Fibroblast of skin of abdomen (primary cell): ENCODE measurements at regions not wholly inside any gene's neighbourhood (a gene's known extent, or its start where the extent isn't known, plus 50 kb on each side); places are given as distances from the start of the nearest gene placed in this dataset.

Experiments used
- DNase-seq: peaks from one replicate; pipeline ENCODE4 v3.0.0-alpha.2; 2013

DNA sequence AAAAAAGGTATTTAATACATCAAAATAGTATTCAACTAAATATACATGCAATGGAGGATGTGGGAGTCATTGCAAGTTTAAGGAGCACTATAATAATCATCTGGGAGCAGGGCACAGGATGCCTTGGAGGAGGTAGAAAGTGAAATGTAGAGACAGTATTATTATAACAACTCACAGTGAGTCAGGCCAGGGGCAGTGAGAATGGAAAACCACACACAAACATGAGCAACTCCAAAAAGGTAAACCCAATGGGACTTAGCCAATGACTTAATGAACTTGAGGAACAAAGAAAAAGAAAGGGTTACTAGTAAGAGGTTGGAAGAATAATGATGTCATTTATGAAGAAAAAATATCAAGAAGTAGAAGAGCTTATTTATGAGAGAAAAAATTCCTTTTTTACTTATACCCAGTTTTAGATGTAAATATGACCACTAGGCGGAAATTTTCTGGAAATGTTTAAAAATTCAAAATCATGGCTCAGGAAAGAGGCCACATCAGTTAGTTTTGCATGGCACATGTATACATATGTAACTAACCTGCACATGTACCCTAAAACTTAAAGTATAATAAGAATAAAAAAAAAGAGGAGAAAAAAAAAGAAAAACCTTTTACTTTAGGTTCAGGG lies 389.3 kb downstream of the SUCLA2 start:
- peak; percentile 12 for DNase-seq

DNA sequence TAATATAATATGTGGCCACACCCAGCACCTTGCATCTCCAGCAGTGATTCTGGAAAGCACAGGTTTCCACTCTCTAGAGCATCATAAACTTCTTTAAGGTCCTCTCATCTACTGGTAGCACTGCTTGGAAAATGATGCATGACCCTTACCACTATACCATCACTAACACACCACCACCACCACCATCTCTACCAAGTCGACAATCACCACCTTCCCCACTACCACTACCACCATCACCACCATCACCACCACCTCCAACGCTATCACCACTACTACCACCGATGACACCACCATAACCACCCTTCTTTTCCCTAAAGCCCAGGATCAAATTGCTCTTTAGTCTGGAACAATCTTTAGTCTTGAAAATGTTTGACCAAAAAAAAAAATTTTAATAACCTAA lies 390.4 kb downstream of the SUCLA2 start:
- no peak for DNase-seq

DNA sequence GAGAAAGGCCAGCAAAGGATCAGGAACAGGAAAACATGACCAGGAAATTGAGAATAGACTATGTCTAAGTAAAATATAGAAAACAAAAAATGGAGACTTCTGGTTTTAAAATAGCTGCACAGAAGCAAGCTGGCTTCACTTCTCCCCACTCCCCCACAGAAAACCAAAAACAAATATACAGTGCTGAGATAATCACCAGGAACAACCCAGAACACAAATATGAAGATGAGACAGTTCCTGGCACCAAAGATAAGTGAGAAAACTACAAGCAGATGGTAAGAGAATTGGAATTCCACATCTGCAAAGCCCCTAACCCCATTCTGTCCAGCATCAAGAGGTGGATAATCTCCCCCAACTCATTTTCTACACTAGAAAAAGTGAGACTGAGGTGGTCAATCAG lies 397.7 kb downstream of the SUCLA2 start:
- no peak for DNase-seq

DNA sequence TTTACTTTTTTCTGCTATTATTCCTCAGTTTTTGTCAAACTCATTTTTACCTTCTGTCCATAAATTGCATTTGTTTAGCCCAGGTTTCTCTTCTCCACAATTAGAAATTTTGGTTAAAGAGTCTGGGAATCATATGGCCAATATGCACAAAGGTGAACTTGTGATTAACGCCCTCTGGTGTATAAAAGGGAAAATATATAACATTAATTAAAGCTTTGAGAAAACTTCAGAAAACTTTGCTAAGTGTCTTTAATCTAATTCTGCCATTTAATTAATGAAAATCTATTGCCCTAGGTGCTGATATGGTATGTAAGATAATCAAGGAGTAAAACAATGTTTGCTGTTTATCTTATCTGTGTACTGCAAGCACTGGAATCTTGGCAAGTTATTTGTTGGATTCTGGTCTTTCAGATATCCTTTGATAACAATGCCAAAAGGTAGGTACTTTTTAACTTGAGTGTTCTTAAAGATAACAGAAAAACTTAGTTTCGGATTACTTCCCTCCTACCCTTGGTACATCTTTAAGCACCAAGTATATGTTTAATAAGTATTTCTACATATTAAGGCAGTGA lies 402.6 kb downstream of the SUCLA2 start:
- DNase-seq, result peak; percentile 10

DNA sequence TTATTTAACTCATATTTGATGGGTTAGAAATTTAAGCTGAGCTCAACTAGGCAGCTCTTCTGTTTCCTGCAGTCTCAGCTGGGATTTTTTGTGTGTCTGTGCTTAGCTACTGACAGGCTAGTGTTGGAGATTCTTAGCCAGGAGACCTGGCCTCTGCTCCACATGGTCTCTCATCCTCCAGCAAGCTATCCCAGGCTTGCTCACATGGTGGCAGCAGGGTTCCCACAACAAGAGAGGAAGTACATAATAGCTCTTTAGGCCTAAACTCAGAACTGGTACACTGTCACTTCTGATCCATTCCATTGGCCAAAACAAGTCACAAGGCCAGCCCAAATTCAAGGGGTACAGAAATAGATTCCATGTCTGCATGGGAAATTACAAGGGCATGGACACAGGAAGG lies 406.2 kb downstream of the SUCLA2 start:
- DNase-seq, result no peak

DNA sequence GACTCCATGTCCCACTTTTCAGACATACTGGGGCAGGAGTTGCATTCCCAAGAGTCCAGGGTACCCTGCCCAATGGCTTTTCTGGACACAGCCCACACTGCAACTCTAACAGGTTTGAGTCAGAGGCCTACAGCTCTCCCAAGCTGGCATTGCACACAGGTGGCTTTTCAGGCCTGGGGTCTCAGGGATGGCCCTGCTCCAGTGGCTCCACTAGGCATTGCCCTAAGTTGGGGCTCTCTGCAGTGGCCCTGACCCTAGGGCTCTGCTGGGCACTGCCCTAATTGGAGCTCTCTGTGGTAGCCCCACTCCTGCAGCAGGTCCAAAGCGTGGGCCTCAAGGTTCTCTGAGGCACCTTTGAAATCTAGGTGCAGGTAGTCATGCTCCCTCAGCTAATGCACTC lies 408.8 kb downstream of the SUCLA2 start:
- DNase-seq, result no peak

DNA sequence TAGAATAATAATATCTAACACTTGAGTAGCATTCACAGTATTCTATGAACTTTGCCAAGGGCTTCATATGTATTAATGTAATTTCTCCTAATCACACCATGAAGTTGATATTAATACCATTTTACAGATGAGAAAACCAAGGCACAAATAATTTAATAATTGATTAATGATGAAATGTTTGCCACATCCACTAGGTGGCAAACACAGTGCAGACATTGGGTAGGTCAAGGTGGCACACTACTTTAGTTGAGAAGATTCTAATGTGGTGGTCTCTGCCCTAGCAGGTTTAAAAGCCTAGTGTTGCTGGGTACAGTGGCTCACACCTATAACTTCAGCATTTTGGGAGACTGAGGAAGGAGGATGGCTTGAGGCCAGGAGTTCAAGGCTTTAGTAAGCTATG lies 412.4 kb downstream of the SUCLA2 start:
- DNase-seq, result no peak

DNA sequence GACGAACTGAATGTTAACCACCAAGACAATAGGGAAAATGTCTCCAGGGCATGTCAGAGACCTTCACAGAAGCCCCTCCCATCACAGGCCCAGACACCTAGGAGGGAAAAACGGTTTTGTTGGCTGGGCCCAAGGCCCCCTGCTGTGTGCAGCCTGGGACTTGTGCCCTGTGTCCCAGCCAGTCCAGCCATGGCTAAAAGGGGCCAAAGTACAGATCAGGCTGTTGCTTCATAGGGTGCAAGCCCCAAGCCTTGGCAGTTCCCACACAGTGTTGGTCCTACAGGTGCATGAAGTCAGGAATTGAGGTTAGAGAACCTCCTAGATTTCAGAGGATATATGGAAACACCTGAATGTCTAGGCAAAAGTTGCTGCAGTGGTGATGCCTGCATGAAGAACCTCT lies 428.7 kb downstream of the SUCLA2 start:
- DNase-seq, result no peak

DNA sequence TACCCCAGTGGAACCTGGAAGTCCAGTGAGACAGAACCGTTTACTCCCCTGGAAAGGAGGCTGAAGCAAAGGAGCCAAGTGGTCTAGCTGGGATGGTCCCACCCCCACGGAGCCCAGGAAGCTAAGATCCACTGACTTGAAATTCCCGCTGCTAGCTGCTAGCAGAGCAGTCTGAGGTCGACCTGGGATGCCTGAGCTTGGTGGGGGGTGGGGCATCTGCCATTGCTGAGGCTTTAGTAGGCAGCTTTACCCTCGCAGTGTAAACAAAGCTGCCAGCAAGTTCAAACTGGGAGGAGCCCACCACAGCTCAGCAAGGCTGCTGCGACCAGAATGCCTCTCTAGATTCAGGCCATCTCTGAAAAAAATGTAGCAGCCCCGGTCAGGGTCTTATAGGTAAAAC lies 437.0 kb downstream of the SUCLA2 start:
- no peak for DNase-seq

DNA sequence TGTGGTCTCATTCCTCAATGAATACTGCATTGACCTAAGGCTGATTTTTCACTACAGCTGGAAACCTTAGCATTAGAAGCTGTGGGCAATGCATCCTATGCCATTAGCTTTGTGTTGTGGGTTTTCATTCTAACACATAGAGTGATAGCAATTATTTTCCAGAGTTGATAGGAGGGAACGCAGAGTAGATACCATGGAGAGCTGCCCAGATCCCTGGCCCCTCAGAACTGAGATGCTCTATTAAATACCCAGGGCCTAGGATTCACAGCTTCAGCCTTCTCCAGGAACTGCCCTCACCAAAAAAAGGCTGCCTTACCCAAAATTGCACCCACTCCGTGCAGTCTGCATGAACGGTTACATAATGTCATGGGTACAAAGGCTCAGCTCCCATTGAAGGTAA lies 444.4 kb downstream of the SUCLA2 start:
- DNase-seq, result no peak

DNA sequence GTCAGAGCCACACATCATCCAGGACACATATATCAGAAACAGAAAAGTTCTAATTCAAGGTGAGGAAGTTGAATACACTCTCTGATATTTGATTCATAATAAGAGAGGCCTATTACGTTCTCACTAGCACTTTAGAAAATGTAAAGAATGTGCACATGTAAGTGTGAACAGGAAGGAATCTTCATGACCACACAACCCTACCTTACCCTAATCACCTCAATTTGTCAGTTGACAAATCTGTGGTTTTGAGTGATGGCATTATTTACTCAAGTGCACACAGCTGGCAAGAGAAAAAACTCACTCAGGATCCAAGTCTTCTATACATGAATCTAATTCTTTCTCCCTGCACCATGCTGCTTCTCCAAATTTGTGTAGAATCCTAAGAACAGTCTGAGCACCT lies 445.8 kb downstream of the SUCLA2 start:
- DNase-seq, result no peak

DNA sequence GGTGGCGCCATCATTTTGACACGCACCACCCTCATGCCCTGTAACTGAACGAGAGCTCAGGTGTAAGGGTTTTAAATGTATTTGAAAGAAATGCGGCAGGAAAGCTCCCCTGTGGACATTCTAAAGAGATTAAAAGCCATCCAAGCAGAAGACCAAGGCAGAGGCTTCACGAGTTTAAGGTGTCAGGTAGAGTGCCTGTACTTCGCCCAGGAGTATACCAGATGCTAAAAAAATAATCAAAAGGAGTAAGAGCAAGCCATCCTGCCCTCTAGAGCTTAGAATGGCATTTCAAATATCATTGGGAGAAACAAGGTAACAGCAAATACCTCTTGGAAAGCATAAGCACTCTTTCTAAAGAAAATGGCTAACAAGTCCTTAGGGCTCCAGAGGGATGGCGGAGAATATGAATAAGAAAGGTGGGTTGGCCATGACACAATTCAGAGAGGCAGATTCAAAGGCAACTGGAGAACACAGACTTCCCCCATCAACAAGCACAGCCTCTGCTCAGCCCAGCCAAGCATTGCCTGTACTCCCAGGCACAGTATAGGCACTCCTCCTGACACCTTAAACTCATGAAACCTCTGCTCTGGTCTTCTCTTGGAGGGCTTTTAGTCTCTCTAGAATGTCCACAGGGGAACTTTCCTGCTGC lies 447.6 kb downstream of the SUCLA2 start:
- DNase-seq, result no peak

DNA sequence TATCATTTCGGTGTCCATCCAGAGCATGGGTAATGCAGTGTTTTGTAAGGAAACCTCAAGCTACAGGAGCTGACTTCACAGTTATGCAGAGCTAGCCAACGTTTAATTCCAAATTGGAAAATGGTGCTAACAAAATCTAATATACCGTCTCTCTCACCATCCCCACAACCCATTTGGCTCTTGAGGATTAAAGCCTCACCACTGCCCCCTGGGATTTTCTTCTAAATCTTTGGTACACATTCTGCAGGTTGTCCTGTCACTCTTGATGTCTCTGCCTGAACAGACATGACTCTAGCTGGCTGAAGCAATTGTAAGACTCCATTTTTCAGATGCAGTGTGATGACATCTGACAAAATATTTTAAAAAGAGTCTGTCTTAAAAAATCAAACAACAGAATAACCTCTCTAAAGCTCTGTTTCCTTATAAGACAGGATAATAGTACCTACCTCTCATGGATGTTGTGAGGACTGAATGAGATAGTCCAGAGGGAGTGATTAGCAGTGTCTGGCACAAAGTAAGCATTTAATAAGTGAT lies 451.8 kb downstream of the SUCLA2 start:
- no peak for DNase-seq

DNA sequence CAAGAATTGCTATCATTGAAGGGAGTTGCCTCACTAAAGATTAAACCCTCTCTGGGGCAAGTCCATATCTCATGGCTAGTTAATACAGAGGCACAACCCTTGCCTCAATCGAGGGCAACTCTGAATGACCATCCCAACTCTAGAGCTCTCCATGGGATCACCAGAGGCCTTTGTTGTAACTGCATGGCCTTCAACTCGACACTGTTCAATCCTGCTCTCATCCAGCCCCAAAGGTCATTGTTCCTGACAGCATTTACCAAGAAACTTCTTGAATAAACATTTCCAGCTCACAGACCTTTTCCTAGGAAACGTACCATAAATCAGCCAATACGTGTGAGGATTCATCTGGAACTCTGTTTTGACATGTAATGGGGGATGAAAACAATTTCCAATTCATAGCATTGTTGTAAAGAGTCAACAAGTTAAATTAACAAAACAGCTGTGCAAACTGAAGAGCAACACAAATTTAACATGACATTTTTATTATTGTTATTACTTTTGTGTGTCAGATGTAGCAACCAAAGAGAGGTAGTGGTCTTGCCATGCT lies 452.7 kb downstream of the SUCLA2 start:
- no peak for DNase-seq

DNA sequence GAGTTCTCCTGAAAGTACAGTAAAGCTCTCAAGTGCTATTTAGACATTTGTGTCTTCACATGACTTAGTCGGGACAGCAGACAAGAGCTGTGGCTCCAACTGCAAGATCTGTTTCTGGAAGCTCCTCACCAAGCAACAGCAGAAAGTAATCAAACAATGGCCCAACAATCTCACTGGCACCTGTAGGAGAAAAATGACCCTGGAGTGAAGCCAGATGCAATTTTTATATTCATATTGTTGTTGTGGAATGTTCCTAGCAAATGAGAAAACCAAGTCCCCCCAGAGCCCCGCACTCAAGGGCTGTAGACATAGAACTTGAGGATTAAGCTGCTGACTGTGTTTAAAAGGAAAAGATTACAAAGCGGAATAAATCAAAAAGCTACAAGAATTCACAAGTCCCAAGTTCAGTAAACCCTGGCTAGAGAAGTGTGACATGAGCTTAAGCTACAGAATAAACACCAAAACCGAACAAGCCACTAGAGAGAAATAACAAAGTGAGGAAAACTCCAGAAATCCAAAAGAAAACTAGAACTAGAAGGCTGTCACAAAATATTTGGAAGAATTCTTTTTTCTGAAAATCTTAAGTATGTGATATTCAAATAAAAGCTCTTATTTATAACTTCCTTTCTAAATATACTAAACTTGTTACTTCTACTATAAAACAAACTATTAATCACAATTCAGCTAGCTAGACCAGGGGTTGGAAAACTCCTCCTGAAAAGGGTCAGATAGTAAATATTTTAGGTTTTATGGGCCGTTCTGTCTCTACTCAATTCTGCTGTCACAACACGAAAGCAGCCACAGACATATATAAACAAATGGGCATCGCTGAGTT lies 454.5 kb downstream of the SUCLA2 start:
- DNase-seq, result no peak

DNA sequence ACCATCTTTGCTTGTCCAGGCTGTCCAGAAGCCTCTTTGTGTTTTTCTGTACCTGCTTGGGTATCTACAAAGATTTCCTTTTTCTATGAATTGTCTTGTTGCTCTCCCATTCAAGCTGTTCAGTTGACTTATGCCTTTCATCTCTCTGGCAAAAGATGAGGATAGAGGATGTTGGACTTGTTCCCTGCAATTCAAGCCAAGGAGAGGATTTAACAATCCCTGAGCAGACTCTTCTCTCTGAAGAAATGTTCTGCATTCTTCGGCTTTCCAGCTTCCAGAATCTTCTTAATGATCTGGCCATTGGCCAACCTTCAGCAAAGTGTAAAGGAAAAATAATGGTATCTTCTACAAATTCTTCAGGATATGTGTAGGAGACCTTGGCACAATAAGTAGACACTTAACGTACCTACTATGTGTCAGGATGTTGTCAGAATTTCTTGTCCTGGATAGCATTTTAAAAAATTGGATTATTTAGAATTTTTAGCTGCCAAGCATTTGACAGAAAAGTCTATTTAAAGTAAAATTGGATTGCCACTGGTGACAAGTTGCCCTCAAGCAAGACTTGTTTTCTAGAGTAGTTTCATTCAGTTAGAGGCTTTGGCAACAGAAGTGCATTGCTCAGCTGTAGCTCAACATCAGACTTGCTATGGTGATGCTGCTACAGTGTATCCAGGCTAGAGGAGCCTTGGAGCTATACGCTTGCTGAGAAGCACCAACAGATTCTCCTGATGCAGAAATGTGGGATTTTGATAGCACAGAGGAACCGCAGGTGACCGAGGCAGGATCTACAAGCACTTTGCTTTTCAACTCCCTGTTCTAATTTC lies 455.7 kb downstream of the SUCLA2 start:
- peak; percentile 8 for DNase-seq

DNA sequence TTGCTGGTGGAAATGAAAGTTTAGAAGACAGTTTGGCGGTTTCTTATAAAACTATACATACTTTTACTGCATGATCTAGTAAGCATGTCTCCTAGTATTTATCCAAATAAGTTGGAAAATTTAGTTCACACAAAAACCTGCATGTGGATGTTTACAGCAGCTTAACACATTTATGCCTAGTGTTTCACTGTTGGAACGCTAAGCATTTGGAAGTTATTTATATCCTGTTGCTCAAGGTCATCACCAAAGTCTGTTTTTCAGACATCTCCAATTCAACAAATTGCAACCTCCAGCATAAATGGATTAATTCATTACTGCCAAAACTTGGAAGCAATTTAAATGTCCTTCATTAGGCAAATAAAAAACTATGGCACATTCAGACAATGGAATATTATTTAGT lies 461.8 kb downstream of the SUCLA2 start:
- DNase-seq, result no peak

DNA sequence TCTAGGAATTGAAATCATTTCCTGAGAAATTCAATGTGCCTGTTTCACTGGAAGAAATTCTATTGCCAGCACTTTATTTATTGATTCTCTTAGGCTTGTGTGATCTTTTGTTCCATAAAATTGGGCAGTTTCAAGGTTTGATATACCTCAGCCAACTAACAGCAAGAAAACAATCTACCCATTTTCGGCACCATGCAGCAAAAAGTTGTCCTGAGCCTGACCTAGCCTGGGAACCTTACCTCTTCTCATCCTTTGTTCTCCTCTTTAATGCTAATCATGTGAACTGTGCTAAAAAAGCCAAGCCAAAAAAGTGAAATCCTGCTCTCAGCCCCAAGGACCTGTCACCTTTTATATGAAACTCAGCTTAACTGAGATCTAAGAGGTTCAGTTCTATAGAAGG lies 477.3 kb downstream of the SUCLA2 start:
- DNase-seq, result no peak

DNA sequence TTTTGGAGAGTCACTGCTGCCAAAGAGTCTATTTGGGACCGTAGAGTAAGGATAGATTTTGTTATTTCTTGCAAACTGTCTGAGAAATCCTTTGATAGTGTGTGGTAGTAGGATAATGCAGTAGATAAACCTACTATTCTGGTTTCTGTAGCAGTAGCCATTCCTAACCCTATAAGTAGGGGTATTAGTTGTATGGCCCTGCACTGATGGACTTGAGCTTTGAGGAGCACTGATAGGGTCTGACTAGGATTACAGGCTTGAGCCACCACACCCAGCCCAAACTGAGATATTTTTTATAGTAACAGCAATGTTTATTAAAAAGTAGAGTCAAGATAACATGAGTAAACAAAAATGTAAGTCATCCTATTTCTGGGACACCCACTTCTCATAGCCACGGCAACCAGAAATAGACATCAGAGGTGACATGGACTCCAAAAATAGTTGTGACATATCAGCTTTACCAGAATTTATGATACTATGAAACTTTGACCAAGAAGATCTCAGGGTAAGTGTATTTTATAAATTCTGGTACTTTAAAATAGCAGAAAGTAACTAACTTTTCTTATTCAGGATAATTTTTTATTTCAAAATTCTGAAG lies 479.1 kb downstream of the SUCLA2 start:
- DNase-seq, result no peak

DNA sequence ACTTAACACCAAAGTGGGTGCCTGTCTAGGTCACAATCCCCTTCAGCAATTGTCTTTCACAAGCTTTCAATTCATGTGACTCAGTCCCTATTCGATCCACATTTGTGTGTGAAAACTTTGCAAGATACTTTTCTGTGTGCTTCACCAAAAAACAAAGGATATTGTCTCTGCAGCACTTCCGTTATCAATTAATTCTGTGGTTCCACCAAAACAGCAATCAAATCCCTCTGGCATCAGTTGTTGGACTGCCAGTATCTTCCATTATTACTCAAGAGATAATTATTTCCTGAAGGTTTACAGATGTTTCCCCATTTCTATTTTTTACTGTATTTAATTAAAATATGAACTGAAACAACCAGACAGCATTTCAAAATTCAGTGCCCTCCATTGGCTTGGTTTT lies 481.4 kb downstream of the SUCLA2 start:
- DNase-seq, result no peak

DNA sequence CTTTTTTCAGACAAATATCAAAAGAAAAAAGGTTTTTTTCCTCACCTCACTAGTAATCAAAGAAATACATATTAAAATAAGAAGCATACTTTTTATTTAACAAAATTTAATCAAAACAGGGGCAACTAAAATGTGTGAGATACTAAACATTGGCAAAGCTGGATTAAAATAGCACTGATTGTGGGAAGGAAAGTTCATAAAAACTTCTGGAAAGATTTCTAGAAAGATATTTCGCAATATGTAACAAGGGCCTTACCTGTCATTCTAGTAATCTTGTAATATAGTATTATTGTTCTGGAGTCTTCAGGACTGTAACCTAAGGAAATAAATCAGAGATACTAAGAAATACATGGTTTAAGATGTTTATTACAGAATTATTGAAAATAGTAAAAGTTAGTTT lies 482.5 kb downstream of the SUCLA2 start:
- DNase-seq, result no peak

DNA sequence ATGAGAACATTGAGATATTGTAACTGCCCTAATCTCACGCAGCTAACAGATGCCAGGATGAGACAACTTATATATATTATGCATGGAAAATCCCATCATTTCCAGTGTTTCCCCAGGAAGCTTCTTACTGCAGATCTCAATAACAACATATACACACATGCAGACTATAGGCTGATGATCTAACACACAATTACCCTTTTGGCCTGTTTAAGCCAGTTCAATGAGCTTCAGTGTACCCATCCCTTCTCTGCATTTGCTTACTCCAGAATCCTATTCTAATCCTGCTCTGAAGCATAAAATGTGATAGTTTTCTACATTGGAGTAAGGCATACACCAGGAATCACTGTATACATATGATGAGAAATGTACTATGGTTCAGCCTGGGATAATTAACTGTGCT lies 489.4 kb downstream of the SUCLA2 start:
- no peak for DNase-seq
